AG09319 (cell line): ENCODE measurements at regions not wholly inside any gene's neighbourhood (a gene's known extent, or its start where the extent isn't known, plus 50 kb on each side); places are given as distances from the start of the nearest gene placed in this dataset.

Source experiments
- DNase-seq: peaks from one replicate; pipeline ENCODE4 v3.0.0-alpha.2; 2010; ENCODE audit warnings: low read depth; ENCODE audit errors: extremely low read depth
- TF ChIP-seq, protein P1 (sequence below): IDR thresholded peaks from 2 replicates; pipeline ENCODE4 v1.5.1; 2011; ENCODE audit warnings: low read depth, mild to moderate bottlenecking, inconsistent platforms, low read length, moderate library complexity

DNA sequence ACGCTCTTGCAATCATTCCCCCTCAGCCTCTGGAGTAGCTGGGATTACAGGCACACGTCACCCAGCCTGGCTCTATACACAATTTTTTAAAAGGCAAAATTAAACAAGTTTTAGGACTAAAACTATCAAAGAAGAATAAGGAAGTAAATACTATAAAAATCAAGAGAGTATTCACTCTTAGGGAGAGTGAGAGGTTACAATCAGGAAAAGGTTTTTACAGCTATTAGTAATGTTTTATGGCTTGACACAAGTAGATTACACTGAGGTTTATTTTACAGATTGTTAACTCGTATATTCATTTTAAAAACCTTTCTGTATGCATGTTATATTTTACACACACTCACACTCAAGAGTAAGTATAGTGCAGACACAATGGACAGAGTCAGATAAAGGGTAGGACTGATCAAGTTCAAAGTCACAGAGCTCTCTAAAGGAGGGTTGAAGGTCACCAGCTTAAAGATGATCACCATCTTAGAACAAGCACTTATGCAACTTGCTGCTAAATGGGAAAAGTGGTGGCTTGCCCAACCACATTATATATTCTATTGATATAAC is 77.9 kb upstream of the MAN1A2 start:
- no peak for DNase-seq
- TF ChIP-seq, protein P1, sequence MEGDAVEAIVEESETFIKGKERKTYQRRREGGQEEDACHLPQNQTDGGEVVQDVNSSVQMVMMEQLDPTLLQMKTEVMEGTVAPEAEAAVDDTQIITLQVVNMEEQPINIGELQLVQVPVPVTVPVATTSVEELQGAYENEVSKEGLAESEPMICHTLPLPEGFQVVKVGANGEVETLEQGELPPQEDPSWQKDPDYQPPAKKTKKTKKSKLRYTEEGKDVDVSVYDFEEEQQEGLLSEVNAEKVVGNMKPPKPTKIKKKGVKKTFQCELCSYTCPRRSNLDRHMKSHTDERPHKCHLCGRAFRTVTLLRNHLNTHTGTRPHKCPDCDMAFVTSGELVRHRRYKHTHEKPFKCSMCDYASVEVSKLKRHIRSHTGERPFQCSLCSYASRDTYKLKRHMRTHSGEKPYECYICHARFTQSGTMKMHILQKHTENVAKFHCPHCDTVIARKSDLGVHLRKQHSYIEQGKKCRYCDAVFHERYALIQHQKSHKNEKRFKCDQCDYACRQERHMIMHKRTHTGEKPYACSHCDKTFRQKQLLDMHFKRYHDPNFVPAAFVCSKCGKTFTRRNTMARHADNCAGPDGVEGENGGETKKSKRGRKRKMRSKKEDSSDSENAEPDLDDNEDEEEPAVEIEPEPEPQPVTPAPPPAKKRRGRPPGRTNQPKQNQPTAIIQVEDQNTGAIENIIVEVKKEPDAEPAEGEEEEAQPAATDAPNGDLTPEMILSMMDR: no peak

DNA sequence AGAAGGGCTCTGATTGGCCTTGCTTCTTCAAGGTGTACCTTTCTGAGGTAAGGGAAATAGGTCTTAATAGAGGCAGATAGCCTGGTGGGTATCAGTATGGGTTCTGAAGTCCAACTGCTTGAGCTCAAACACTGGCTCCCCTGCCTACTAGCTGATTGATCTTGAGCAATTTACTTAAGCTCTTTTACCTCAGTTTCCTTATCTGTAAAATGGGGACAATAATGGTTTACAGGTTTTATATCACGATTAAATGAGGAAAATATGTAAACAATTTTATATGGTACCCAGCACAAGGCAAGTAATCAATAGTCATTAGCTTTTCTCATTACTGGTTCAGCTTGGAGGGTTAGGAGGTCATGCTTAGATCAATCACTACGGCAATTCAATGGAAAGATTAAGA is 75.8 kb upstream of the VTCN1 start:
- no peak for DNase-seq

GRCh38 chr1:117286145-117286544 is 75.4 kb upstream of the VTCN1 start:
- TF ChIP-seq, protein P1: no peak
- DNase-seq: no peak

More for the DNA sequence above, 75.8 kb upstream of the VTCN1 start:
- TF ChIP-seq, protein P1: no peak

- peak; percentile 51 for DNase-seq
- TF ChIP-seq, protein P1: peak; percentile 57
These were observed 73.9 kb upstream of the VTCN1 start for GRCh38 chr1:117284399-117285215.

DNA sequence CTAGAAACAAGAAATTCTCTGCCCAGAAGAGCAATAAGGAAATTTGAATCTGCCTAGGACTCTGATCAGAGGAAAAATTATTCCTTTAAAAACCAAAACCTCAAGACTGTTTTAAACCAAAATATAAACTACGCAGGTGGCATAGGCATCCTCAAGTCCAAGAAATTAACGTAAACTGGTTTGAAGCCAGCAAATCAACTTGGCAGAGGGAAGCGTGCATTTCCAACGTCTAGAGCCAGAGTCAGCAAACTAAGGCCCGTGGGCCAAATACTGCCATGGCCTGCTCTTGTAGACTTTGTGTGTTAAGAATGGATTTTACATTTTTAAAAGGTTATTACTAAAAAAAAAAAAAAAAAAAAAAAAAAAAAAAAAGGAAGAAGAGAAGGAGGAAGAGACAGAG is 67.8 kb upstream of the VTCN1 start:
- DNase-seq: no peak
- TF ChIP-seq, protein P1: no peak

GRCh38 chr1:117275055-117275454 is 64.3 kb upstream of the VTCN1 start:
- TF ChIP-seq, protein P1: no peak
- no peak for DNase-seq

- TF ChIP-seq, protein P1: no peak
- DNase-seq: no peak
These were observed 61.2 kb upstream of the VTCN1 start for GRCh38 chr1:117271959-117272358.
